ENCODE measurements at regions not wholly inside any gene's neighbourhood (a gene's known extent, or its start where the extent isn't known, plus 50 kb on each side); places are given as distances from the start of the nearest gene placed in this dataset.

DNA sequence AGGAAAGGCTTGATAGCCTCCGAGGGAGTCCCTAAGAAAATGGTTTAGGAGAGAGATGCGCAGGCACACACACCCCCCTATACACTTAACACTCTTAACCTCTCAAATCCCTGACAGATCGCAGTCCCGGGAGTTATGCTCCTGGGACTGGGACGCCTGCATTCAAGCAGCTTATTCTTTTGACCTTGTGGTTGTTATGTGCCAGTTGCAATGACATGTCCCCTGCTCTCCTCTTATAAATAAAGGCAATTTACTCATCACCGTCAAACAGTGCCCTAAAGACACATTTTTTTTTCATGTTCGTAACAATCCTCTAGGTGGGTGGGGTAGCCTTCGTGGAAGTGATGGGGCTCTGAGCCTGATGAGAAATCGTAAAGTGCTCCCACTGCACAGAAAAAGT lies 162.2 kb downstream of the LRRC30 start:
- Histone ChIP-seq H3K9me2 (replicated peaks; ENCODE audit: control insufficient read depth, low read length) (no peaks in the 10 kb centered on the region), H3K4me1 (ENCODE audit: control insufficient read depth, low read length) (no peaks in the 10 kb centered on the region), H3K4me3 (ENCODE audit: low read length) (no peak overlapping the region), H3K9me3 (ENCODE audit: control insufficient read depth, insufficient read depth, low read length) (no peaks in the 10 kb centered on the region; the same call in 1 of the 2 replicates), H4K20me1 (ENCODE audit: control insufficient read depth, insufficient read depth, low read depth, low read length) (no peaks in the 10 kb centered on the region), H3K79me2 (ENCODE audit: control insufficient read depth, low read length) (no peaks in the 10 kb centered on the region), H3K36me3 (ENCODE audit: control insufficient read depth, low read length) (no peaks in the 10 kb centered on the region), H3F3A (ENCODE audit: control insufficient read depth, insufficient read depth) (no peaks in the 10 kb centered on the region), H3K4me2 (ENCODE audit: low read length) (no peak overlapping the region), H3K27me3 (ENCODE audit: control insufficient read depth, low read length) (no peaks in the 10 kb centered on the region), H3K27ac (ENCODE audit: low read depth, low read length) (no peak overlapping the region)
- TF ChIP-seq, protein P1, sequence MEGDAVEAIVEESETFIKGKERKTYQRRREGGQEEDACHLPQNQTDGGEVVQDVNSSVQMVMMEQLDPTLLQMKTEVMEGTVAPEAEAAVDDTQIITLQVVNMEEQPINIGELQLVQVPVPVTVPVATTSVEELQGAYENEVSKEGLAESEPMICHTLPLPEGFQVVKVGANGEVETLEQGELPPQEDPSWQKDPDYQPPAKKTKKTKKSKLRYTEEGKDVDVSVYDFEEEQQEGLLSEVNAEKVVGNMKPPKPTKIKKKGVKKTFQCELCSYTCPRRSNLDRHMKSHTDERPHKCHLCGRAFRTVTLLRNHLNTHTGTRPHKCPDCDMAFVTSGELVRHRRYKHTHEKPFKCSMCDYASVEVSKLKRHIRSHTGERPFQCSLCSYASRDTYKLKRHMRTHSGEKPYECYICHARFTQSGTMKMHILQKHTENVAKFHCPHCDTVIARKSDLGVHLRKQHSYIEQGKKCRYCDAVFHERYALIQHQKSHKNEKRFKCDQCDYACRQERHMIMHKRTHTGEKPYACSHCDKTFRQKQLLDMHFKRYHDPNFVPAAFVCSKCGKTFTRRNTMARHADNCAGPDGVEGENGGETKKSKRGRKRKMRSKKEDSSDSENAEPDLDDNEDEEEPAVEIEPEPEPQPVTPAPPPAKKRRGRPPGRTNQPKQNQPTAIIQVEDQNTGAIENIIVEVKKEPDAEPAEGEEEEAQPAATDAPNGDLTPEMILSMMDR (IDR thresholded peaks at IDR 0.05; ENCODE audit: low read depth, low read length, poor library complexity, severe bottlenecking): no peak
- TF ChIP-seq EZH2phosphoT487 (IDR thresholded peaks at IDR 0.05; ENCODE audit: borderline replicate concordance, low read length): no peak

DNA sequence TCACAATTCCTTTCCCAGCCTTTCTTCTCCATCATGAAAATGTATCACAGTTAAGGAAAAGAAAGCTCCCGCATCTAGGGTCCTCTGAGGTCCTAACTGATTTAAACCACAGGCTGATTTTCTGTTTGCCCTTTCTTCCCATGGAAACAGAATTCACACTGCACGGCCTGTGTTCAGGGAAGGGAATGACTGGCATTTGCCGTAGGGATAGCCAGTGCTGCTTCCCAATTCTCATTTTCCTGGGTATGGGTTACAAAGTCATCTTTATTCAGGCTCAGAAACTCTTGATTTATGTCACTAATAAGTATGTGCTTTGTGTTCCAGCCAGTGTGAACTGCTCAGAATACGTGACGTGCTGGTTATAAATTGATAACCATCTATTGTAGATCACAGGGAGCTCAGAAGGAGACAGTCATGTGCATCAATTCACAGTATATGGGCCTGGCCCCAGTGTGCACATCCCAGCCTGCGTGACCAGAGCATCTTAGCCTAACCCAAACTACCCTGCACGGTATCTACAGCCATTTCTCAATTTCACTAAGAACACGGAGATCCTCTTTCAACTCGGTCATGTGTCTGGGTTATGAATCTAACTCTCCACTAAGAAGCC lies 163.3 kb downstream of the LRRC30 start:
- Histone ChIP-seq H3K9me3 (ENCODE audit: control insufficient read depth, insufficient read depth, low read length) (no peaks in the 10 kb centered on the region; the same call in 1 of the 2 replicates), H3K4me2 (ENCODE audit: low read length) (no peak overlapping the region), H3K27ac (ENCODE audit: low read depth, low read length) (no peak overlapping the region), H3K4me1 (ENCODE audit: control insufficient read depth, low read length) (no peaks in the 10 kb centered on the region), H3K4me3 (ENCODE audit: low read length) (no peak overlapping the region), H3K36me3 (ENCODE audit: control insufficient read depth, low read length) (no peaks in the 10 kb centered on the region), H3K27me3 (ENCODE audit: control insufficient read depth, low read length) (no peaks in the 10 kb centered on the region), H4K20me1 (ENCODE audit: control insufficient read depth, insufficient read depth, low read depth, low read length) (no peaks in the 10 kb centered on the region), H3F3A (ENCODE audit: control insufficient read depth, insufficient read depth) (no peaks in the 10 kb centered on the region), H3K9me2 (replicated peaks; ENCODE audit: control insufficient read depth, low read length) (no peaks in the 10 kb centered on the region), H3K79me2 (ENCODE audit: control insufficient read depth, low read length) (no peaks in the 10 kb centered on the region)
- TF ChIP-seq, protein P1 (IDR thresholded peaks at IDR 0.05; ENCODE audit: low read depth, low read length, poor library complexity, severe bottlenecking): no peak
- TF ChIP-seq EZH2phosphoT487 (IDR thresholded peaks at IDR 0.05; ENCODE audit: borderline replicate concordance, low read length): no peak

DNA sequence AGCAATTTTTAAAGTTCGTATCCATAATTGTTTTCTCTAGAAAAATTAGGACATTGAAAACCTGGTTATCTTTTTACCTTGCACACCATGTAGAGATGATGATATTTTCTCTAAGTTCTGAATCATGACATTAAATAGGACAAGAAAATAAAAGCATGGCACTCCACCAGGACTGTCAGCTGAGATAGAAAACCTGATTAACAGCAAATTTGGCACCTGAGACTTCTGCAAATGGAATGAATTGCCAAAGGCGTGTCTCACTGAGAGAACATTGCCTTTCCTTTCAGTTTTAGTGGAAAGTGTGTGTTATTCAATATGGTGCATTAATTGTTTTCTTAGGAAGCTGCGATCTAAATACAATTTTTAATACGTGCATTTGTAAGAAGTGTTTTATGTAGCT lies 164.7 kb downstream of the LRRC30 start:
- H4K20me1 ChIP-seq (ENCODE audit: control insufficient read depth, insufficient read depth, low read depth, low read length): no peaks in the 10 kb centered on the region
- no peak for TF ChIP-seq EZH2phosphoT487 (IDR thresholded peaks at IDR 0.05; ENCODE audit: borderline replicate concordance, low read length)
- TF ChIP-seq, protein P1 (IDR thresholded peaks at IDR 0.05; ENCODE audit: low read depth, low read length, poor library complexity, severe bottlenecking): no peak
- H3K79me2 ChIP-seq (ENCODE audit: control insufficient read depth, low read length): no peaks in the 10 kb centered on the region
- H3K27me3 ChIP-seq (ENCODE audit: control insufficient read depth, low read length): no peaks in the 10 kb centered on the region
- H3K9me3 ChIP-seq (ENCODE audit: control insufficient read depth, insufficient read depth, low read length): no peaks in the 10 kb centered on the region; the same call in 1 of the 2 replicates
- H3K4me3 ChIP-seq (ENCODE audit: low read length): no peak overlapping the region
- no peaks in the 10 kb centered on the region for H3F3A ChIP-seq (ENCODE audit: control insufficient read depth, insufficient read depth)
- no peak overlapping the region for H3K27ac ChIP-seq (ENCODE audit: low read depth, low read length)
- no peaks in the 10 kb centered on the region for H3K9me2 ChIP-seq (replicated peaks; ENCODE audit: control insufficient read depth, low read length)
- H3K4me2 ChIP-seq (ENCODE audit: low read length): no peak overlapping the region
- no peaks in the 10 kb centered on the region for H3K36me3 ChIP-seq (ENCODE audit: control insufficient read depth, low read length)
- no peaks in the 10 kb centered on the region for H3K4me1 ChIP-seq (ENCODE audit: control insufficient read depth, low read length)
